ENCODE measurements at regions not wholly inside any gene's neighbourhood (a gene's known extent, or its start where the extent isn't known, plus 50 kb on each side); places are given as distances from the start of the nearest gene placed in this dataset.

GRCh38 chr18:22103647-22104031 lies 65.8 kb upstream of the GATA6 start:
- no peak overlapping the region for H3K4me3 ChIP-seq
- peak in 1 of 3 donors; percentile 14 for DNase-seq
- H3K4me1 ChIP-seq: peaks cover 0 to 8% (median 0%) of the 10 kb centered on the region in 4 donors
- H3K27me3 ChIP-seq: no peaks in the 10 kb centered on the region
- no peak for ATAC-seq
- H3K27ac ChIP-seq: no peak overlapping the region
- no peaks in the 10 kb centered on the region for H3K9me3 ChIP-seq
- 78% methylated on average over 6 of the region's 6 CpGs for WGBS (ENCODE audit: insufficient coverage, low coverage, low lambda C conversion rate, missing lambda C conversion rate)
- TF ChIP-seq CTCF (IDR thresholded peaks at IDR 0.05) (no peak), POLR2A (IDR thresholded peaks at IDR 0.05) (no peak)
- H3K36me3 ChIP-seq: no peaks in the 10 kb centered on the region
- intact Hi-C loops (cut with DNase I): loop anchor here in 1 of 2 donors (10.0 kb wide), 1 partner anchor 51 kb away; no protein-coding TSS in a partner anchor

- Histone ChIP-seq H3K27me3 (no peaks in the 10 kb centered on the region), H3K27ac (peak overlapping the region in 2 of 3 donors; percentile 5 to 42), H3K4me1 (peaks cover 0 to 4% (median 0%) of the 10 kb centered on the region in 4 donors), H3K4me3 (no peak overlapping the region), H3K36me3 (no peaks in the 10 kb centered on the region), H3K9me3 (no peaks in the 10 kb centered on the region)
- ATAC-seq: peak; percentile 91 to 93 (median 92)
- intact Hi-C loops (cut with DNase I): loop anchor here in 1 of 2 donors (10.0 kb wide), 1 partner anchor 48 kb away; no protein-coding TSS in a partner anchor
- 55% methylated on average over 4 of the region's 4 CpGs for whole genome bisulfite sequencing (ENCODE audit: insufficient coverage, low coverage, low lambda C conversion rate, missing lambda C conversion rate)
- no peak for TF ChIP-seq CTCF (IDR thresholded peaks at IDR 0.05)
- no peak for TF ChIP-seq POLR2A (IDR thresholded peaks at IDR 0.05)
- peak in 2 of 3 donors; percentile 24 to 57 for DNase-seq
Observed at GRCh38 chr18:22106536-22107292, 62.7 kb upstream of the GATA6 start.

- DNase-seq (peak in 2 of 3 donors; percentile 26 to 42), ATAC-seq (peak; percentile 40 to 56 (median 51))
- no peaks in the 10 kb centered on the region for H3K36me3 ChIP-seq
- 0% methylated on average over 1 of the region's 2 CpGs for WGBS (ENCODE audit: insufficient coverage, low coverage, low lambda C conversion rate, missing lambda C conversion rate)
- no peak overlapping the region for H3K27ac ChIP-seq
- intact Hi-C loops (cut with DNase I): loop anchor here in 1 of 2 donors (10.0 kb wide), 1 partner anchor 46 kb away; no protein-coding TSS in a partner anchor
- H3K9me3 ChIP-seq: no peaks in the 10 kb centered on the region
- H3K4me1 ChIP-seq: peaks cover 0 to 15% (median 1%) of the 10 kb centered on the region in 4 donors
- H3K4me3 ChIP-seq: no peak overlapping the region
- TF ChIP-seq POLR2A (IDR thresholded peaks at IDR 0.05): no peak
- TF ChIP-seq CTCF (IDR thresholded peaks at IDR 0.05): peak; percentile 16 to 46 (median 36)
- H3K27me3 ChIP-seq: no peaks in the 10 kb centered on the region
Observed at GRCh38 chr18:22108674-22109073, 60.7 kb upstream of the GATA6 start.

- intact Hi-C loops (cut with DNase I): loop anchor here in 1 of 2 donors (10.0 kb wide), 1 partner anchor 45 kb away; no protein-coding TSS in a partner anchor
- DNase-seq (no peak), ATAC-seq (no peak)
- H3K27me3 ChIP-seq: no peaks in the 10 kb centered on the region
- TF ChIP-seq POLR2A (IDR thresholded peaks at IDR 0.05) (no peak), CTCF (IDR thresholded peaks at IDR 0.05) (no peak)
- H3K36me3 ChIP-seq: no peaks in the 10 kb centered on the region
- no CpG with 5 or more reads among the region's 4 CpGs for WGBS (ENCODE audit: insufficient coverage, low coverage, low lambda C conversion rate, missing lambda C conversion rate)
- H3K4me3 ChIP-seq: no peak overlapping the region
- peaks cover 0 to 19% (median 5%) of the 10 kb centered on the region in 4 donors for H3K4me1 ChIP-seq
- no peaks in the 10 kb centered on the region for H3K9me3 ChIP-seq
- H3K27ac ChIP-seq: no peak overlapping the region
Observed at GRCh38 chr18:22109535-22109934, 59.9 kb upstream of the GATA6 start.
